Hepatocyte (in vitro differentiated cells): ENCODE measurements at regions not wholly inside any gene's neighbourhood (a gene's known extent, or its start where the extent isn't known, plus 50 kb on each side); places are given as distances from the start of the nearest gene placed in this dataset.

Experiments
- CTCF ChIP-seq: fragments of 200-600 bp; sonication (generic); IDR thresholded peaks from 2 replicates; pipeline ENCODE4 v1.5.1; 2016; ENCODE audit warnings: antibody characterized with exemption, mild to moderate bottlenecking; ENCODE audit not compliant: poor library complexity
- EZH2 ChIP-seq: fragments of 200-600 bp; sonication (generic); IDR thresholded peaks from 2 replicates; pipeline ENCODE4 v1.6.1; 2016; ENCODE audit warnings: antibody characterized with exemption, mild to moderate bottlenecking, borderline replicate concordance
- EZH2phosphoT487 ChIP-seq: fragments of 200-600 bp; sonication (generic); IDR thresholded peaks from one replicate; pipeline ENCODE4 v1.6.1; 2018; ENCODE audit warnings: antibody characterized with exemption, mild to moderate bottlenecking, low read depth, moderate library complexity; ENCODE audit not compliant: unreplicated experiment, severe bottlenecking

DNA sequence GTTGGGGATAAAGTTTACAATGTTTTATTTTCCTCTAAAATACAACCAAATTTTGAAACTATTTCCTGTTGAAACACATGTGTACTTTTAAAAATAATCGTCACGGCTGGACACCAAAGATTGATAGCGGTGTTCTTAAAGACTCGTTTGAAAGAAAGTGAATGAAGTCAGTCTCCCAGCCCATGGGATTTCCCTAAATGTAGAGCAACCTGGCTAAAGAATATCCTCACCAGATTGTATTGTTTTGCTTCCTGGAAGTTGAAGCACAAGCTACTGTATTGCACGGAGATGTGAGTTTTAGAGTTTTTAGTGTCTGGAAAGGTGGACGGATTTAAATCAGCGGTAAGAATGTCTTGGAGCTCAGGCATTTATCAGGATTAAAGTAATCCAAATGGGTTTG, 189.5 kb downstream of the THBS2 start:
- TF ChIP-seq CTCF: no peak
- TF ChIP-seq EZH2: no peak
- TF ChIP-seq EZH2phosphoT487: no peak
